Erythroblast (primary cell): ENCODE measurements at regions not wholly inside any gene's neighbourhood (a gene's known extent, or its start where the extent isn't known, plus 50 kb on each side); places are given as distances from the start of the nearest gene placed in this dataset.
"Not testable (repeated sequence)": the region's sequence is repeated elsewhere in the genome, so short reads cannot be mapped to it uniquely, and the experiment has no call there.

Source experiments
- DNase-seq, 2 experiments: peaks; one replicate each; lab custom pipeline; 2025; lab: John Stamatoyannopoulos, UW
- GATA1 ChIP-seq: IDR thresholded peaks from 2 replicates; pipeline ENCODE4 v1.6.1; 2011; ENCODE audit warnings: low read depth, mild to moderate bottlenecking, control low read depth, low read length, moderate library complexity
- POLR2A ChIP-seq: IDR thresholded peaks from 2 replicates; pipeline ENCODE4 v1.6.1; 2011; ENCODE audit warnings: mild to moderate bottlenecking, low read length

DNA sequence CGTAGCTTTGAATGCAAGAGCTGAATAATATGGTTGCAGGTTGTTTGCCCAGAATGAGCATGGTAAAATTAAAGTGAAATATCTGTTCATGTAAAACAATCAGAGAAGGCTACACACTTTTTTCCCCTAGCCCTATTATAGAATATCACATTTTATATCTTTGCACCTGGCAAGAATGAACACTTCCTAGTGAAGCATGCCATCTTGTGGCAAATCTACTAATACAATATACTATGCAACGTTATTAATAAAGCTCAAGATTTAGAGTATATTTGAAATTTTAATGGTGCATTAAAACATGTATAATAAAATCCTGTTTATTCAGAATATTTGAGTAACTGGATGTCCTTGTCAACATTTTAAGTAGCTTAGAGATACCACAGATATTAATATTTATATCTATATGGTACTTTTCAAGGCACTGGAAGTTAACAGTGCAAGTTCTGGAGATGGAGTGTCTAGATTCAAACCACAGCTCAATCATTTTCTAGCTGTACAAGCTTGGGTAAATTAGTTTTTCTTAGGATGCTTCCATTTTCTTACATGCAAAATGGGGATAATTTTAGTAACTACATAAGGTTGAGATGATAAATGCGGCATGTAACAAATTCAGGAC is 643.1 kb upstream of the SEMA3D start:
- TF ChIP-seq POLR2A (no peak), GATA1 (no peak)
- no peak for DNase-seq

DNA sequence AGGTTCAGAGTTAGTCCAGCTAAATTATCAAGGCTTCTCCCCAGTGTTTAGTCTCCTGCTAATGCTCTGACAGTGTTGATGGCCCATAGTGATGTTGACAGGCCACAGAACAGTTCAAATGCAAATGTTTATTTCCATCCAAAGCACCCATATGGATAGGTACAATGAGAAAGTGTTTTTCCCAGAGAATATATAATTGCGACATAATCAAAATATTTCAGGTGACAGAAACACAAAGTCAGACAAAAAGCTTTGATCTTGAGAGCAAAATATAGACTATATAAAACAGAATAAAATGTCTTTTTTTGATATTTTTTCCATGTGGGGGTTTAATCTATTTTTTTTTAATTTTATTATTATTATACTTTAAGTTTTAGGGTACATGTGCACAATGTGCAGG is 642.3 kb upstream of the SEMA3D start:
- DNase-seq: no peak
- TF ChIP-seq POLR2A (no peak), GATA1 (no peak)

DNA sequence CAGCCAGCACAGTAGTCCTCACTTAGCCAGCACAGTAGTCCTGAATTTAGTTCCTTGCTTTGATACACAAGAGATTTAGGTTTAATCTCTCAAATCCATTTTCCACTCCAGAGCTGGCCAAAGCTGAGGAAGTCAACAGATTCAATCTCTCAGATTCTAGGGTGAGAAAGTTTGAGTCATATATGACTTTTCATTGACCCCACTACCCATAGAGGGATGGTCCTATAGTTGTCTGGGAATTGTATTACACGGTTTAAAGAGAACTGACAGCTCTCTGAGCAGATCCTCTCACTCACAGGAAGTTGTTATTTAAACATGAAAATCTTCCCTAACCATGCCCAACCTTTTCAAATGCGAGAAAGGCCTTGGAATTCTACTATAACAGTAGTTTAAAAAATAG is 641.8 kb upstream of the SEMA3D start:
- DNase-seq: no peak
- no peak for TF ChIP-seq POLR2A

DNA sequence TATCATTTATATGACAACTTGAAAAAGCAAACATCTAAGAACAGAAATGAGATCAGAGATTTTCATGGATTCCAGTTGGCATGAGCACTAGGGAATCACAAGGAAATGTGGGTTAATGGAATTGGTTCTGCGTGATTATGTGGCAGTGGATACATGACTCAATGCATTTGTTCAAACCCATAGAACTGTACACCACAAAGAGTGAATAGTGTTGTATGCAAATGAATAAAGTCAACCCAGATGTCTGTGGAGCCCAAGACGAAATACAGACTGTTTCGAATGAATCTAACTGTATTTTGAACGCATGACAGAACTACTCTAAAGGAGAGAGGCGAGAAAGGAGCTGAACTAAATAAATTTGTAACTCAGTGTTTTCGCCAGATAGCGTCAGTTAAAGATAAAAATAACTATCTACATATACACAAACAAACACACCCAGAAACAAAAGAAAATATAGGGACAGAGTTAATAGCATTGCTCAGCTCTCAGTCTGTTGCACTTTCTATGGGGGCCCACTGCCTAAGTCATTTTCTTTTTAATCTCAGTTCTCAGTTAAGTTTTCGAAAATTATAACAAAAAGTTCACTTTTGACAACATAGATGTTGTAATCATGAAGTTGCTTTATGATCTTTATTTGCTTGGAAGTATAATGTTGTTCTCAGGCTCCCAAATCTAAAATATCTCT is 636.7 kb upstream of the SEMA3D start:
- no peak for TF ChIP-seq GATA1
- no peak for TF ChIP-seq POLR2A
- DNase-seq: no peak

DNA sequence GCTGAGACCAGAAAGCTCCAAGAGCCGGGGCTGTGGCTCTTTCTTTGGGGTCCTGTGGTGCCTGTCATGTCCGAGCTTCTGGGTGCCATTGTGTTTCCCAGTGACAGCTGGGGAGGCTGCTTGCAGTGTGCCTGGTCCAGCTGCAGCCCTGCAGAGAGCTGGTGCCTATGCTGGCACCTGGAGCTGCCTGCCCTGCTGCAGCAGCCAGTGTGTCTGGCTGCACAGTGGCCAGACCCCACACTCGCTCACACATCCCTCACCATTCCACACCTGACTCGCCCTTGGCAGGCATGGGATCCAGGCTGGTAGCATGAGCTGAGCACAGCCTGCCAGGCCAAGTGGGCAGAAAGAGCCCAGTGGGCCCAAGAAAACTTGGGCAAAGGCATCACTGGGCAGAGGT is 635.1 kb upstream of the SEMA3D start:
- TF ChIP-seq POLR2A: no peak
- TF ChIP-seq GATA1: no peak
- DNase-seq: no peak

DNA sequence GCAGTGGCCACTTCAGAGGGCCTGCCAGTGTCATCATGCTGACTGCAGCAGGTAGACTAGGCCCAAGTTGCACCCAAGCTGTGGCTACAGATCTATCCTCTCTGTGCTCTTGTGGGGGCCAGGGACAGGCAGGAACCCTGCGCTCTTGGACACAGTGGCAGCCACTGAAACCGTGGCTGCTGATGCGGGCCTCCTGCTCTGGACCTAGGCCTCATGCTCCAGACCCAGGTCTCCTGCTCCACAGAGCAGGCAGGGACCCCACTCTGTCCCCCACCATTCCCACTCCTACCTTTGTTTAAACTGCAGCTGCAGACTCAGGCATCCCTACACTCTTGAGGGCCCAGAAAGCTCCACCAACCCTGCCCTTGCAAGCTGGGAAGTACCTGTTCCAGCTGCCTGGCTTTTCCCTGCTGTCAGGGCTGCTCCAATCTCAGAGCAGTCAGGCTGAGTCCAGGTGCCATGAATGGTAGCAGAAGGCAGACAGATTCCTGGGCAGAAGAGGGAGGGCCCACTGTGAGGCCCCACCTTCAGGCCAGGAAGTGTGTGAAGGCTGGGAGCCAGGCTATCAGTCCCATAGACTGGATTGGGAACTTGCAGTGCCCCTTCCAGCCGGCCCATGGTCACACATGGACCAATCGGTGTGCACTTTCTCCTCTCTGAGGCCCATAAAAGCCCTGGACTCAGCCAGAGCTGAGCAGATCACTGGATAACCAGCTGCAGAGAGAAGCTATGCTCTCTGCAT is 634.0 kb upstream of the SEMA3D start:
- TF ChIP-seq POLR2A: no peak
- no peak for TF ChIP-seq GATA1
- DNase-seq: no peak

DNA sequence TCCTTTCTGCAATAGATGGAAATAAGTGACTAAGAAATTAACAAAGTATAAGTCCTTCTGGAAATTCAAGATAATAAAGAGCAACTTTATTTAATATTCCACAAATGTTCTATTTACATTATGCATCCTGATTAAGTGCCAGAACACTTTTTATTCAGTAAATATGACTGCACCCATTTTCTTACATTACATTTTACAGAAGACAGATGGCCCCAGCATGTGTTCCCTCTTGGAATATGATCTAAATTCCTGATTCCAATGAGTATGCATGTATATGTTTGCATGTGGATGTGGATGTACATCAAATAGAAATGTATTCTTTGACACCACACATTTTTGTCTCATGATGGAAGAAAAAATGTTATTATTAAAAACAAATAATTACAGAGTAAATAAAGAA is 628.7 kb upstream of the SEMA3D start:
- TF ChIP-seq POLR2A (no peak), GATA1 (no peak)
- no peak for DNase-seq

DNA sequence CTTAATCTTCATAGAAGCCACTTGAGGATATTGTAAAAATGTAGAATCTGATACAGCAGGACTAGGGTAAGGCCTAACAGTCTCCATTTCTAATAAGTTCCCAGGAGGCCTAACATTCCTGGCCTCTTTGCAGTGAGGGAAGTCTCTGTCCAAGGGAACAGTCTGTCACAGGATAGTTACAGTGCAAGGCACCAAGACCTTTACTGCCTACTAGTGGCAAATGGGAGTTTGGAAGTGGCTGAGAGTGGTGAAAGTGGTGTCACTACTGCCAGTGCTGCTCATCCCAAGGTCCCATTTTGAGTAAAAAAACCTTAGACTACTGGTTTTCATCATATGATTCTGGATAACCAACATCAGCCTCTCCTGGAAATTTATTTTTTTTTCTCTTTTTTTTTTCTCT is 619.5 kb upstream of the SEMA3D start:
- no peak for DNase-seq
- no peak for TF ChIP-seq POLR2A
- TF ChIP-seq GATA1: no peak

DNA sequence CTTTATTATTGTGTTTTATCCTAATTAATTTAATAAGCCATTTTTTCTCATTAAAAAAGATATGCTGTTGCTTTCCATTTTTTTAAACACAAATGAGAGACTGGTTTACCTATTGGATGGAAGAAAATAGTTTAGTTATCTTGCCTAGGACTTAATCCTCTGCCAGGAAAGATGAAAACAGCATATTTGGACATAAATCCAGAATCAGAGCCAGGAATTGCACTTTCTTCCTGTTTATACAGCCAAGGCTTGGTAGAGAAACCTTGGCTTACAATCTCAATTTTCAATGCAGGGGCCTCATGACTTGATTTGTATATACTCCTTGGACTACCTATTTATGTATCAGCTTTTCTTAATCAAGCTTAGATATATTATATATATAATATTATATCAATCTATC is 618.8 kb upstream of the SEMA3D start:
- no peak for DNase-seq
- no peak for TF ChIP-seq POLR2A
- TF ChIP-seq GATA1: no peak

DNA sequence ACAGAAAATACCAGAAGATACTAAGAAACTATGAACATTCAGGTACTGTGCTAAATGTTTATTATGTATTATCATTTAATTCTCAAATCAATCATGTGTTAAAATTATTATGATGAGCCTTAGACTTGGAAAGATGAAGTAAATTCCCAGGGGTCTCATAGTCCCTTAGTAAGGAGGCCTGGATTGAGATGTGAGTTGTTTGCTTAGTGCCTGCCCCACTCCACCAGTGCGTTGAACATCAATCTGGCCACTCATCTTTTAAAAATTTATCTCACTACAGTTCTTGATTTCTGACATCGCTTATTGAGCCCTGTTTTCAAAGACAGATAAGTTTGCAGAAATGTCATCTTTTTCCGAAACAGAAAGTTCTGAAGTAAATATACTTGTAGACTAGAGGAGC is 618.4 kb upstream of the SEMA3D start:
- no peak for DNase-seq
- no peak for TF ChIP-seq POLR2A
- no peak for TF ChIP-seq GATA1

DNA sequence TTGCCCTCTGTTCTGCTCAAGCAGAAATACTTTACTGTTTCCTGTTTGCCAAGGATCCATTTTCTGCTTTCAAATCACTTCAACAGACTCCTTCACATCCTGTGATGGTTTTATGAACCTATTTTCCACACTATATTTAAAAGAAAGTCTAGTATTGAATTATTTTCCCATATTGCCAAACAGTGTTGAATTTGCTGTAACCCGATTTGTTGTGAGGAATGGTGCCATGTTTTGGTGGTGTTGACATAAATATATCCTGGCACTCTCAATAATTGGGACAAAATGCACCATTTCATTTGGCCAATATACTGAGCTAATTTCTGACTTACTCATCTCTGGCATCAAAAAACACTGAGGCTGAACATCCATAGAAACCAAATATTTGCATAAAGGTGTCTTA is 615.4 kb upstream of the SEMA3D start:
- TF ChIP-seq POLR2A (no peak), GATA1 (no peak)
- no peak for DNase-seq

DNA sequence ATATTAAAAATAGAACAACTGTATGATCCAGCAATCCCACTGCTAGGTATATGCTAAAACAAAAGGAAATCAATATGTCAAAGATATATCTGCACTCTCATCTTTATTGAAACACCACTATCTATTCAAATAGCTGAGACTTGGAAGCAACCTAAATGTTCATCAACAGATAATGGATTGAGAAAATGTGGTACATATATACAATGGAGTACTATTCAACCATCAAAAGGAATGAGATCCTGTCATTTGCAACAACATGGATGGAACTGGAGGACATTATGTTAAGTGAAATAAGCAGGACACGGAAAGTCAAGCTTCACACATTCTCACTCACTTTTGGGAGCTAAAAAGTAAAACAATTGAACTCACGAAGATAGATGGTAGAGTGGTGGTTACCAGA is 610.1 kb upstream of the SEMA3D start:
- TF ChIP-seq POLR2A (no peak), GATA1 (no peak)
- DNase-seq: no peak

DNA sequence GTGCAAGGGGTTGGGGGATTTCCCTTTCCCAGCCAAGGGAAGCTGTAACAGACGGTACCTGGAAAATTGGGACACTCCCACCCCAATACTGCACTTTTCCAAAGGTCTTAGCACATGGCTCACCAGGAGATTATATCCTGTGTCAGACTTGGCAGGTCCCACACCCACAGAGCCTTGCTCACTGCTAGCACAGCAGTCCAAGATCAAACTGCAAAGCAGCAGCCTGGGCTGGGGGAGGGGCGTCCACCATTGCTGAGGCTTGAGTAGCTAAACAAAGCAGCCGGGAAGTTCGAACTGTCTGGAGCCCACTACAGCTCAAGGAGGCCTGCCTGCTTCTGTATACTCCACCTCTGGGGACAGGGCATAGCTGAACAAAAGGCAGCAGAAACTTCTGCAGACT is 604.2 kb upstream of the SEMA3D start:
- DNase-seq: not testable (repeated sequence)

DNA sequence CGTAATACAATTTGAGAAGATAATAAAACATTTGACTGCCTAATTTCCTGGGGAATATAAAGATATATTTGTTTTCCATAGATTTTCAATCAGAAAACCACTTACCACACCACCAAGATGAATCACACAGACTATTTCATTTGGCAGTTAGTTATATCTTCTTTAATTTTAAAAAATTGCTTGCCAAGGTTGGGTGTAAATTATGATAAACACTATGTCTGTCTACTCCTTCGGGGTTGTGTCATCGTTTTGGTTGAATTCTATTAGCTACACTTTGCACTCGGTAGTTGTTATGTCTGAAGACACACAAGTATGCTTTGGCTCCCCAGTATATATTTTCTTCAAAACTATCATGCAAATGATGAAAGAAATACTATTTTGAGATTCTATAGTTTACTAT is 594.8 kb upstream of the SEMA3D start:
- no peak for DNase-seq
- no peak for TF ChIP-seq GATA1
- TF ChIP-seq POLR2A: no peak

DNA sequence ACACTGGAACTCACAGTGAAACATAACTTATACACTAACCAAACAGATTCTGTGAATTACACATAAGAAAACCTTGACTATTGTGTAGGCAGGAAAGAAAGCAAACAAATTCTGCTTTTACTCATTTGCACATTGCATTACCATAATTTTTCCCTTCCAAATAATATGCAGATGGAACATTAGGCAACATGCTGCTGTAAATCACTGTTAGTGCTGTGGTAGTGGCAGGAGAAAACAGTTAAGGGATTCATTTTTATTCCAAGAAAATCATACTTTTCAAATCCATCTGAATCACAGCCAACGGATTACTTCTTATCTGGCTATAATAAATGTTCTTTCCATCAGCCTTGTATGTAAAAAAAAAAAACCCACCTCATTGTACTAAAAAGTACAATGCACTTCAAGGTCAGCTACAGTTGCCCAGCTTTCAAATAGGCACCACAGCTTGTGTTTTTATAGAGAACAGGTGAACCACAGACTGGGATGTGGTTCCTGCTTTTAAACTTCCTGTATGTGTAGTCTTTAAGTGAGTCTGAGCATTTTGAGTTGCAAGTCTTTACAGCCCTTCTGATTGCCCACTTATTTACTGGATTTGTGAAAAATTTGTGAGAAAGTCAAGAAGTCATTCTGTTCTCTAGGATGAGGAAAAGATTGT is 590.0 kb upstream of the SEMA3D start:
- TF ChIP-seq GATA1 (no peak), POLR2A (no peak)
- DNase-seq: no peak
